ENCODE measurements at regions not wholly inside any gene's neighbourhood (a gene's known extent, or its start where the extent isn't known, plus 50 kb on each side); places are given as distances from the start of the nearest gene placed in this dataset.

DNA sequence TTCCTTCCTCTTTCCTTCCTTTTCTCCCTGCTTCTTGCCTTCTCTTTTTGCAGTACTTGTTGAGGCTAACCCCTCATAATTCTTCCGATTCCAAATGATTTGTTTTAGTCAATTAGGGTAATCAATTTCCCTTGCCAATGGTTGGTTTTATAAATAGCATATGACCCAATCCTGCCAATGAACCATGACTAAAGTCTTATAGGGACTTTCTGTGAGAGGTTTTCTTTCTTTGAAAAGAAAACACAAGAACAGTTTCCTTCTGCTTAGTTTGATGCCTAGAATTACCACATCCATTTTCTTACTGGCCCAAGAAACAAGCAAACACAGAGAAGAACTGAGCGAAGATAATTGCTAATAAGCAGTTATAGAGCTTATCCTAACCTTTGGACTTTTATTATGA lies 292.5 kb upstream of the SATB1 start:
- TF ChIP-seq ZNF416 (tag by site-specific recombination; IDR thresholded peaks at IDR 0.05) (no peak), GLI2 (tag by site-specific recombination; IDR thresholded peaks at IDR 0.05; ENCODE audit: borderline replicate concordance, low read depth) (no peak), YY1 (tag by site-specific recombination; IDR thresholded peaks at IDR 0.05) (no peak), ZNF175 (tag by site-specific recombination; IDR thresholded peaks at IDR 0.05) (no peak), ZNF629 (tag by site-specific recombination; IDR thresholded peaks at IDR 0.05) (no peak)
- TF ChIP-seq, protein P1, sequence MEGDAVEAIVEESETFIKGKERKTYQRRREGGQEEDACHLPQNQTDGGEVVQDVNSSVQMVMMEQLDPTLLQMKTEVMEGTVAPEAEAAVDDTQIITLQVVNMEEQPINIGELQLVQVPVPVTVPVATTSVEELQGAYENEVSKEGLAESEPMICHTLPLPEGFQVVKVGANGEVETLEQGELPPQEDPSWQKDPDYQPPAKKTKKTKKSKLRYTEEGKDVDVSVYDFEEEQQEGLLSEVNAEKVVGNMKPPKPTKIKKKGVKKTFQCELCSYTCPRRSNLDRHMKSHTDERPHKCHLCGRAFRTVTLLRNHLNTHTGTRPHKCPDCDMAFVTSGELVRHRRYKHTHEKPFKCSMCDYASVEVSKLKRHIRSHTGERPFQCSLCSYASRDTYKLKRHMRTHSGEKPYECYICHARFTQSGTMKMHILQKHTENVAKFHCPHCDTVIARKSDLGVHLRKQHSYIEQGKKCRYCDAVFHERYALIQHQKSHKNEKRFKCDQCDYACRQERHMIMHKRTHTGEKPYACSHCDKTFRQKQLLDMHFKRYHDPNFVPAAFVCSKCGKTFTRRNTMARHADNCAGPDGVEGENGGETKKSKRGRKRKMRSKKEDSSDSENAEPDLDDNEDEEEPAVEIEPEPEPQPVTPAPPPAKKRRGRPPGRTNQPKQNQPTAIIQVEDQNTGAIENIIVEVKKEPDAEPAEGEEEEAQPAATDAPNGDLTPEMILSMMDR (tag by site-specific recombination; IDR thresholded peaks at IDR 0.05), result no peak
- TF ChIP-seq, protein P2, sequence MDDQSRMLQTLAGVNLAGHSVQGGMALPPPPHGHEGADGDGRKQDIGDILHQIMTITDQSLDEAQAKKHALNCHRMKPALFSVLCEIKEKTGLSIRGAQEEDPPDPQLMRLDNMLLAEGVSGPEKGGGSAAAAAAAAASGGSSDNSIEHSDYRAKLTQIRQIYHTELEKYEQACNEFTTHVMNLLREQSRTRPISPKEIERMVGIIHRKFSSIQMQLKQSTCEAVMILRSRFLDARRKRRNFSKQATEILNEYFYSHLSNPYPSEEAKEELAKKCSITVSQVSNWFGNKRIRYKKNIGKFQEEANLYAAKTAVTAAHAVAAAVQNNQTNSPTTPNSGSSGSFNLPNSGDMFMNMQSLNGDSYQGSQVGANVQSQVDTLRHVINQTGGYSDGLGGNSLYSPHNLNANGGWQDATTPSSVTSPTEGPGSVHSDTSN (CRISPR knock-in tag; IDR thresholded peaks at IDR 0.05), result no peak

Data from HEK293 (cell line).